H1 (cell line): ENCODE measurements at regions not wholly inside any gene's neighbourhood (a gene's known extent, or its start where the extent isn't known, plus 50 kb on each side); places are given as distances from the start of the nearest gene placed in this dataset.

Source experiments
- CTCF ChIA-PET: fragments of 300-600 bp; sonication (Branson Sonifier 250); formaldehyde crosslinking; loops from one replicate; lab custom pipeline; 2021; ENCODE audit not compliant: partially characterized antibody; lab: Charles Lee
- POLR2A ChIA-PET: fragments of 300-600 bp; sonication (Branson Sonifier 250); formaldehyde crosslinking; loops from one replicate; lab custom pipeline; 2021; ENCODE audit warnings: inconsistent platforms; ENCODE audit not compliant: partially characterized antibody; lab: Charles Lee
- DNase-seq, 2 experiments: peaks; one replicate each; pipeline versions ENCODE4 v3.0.0 to v3.0.0-alpha.2; 2010 to 2022; ENCODE audit warnings: low spot score in 2 of 2, low read depth in 1 of 2, mixed read lengths in 1 of 2
- FAIRE-seq: peaks from 2 replicates; lab custom pipeline; 2011; peaks lifted over from hg19 to GRCh38; lab: Jason Lieb, UNC
- H2AFZ ChIP-seq: 2 replicates; pipeline ENCODE4 v1.8.1; 2012; ENCODE audit warnings: low read length, inconsistent platforms
- H2AK5ac ChIP-seq: 2 replicates; pipeline ENCODE4 v1.6.1; 2013; ENCODE audit warnings: low read depth, low read length
- H2BK120ac ChIP-seq: replicated peaks from 2 replicates; pipeline ENCODE3; 2013; ENCODE audit warnings: low read depth, low read length, inconsistent platforms
- H2BK12ac ChIP-seq: 2 replicates; pipeline ENCODE4 v1.6.1; 2013; ENCODE audit warnings: low read depth, low read length
- H2BK15ac ChIP-seq: 2 replicates; pipeline ENCODE4 v1.6.1; 2013; ENCODE audit warnings: low read length
- H2BK20ac ChIP-seq: 2 replicates; pipeline ENCODE4 v1.6.1; 2013; ENCODE audit warnings: low read length
- H2BK5ac ChIP-seq: 2 replicates; pipeline ENCODE4 v1.6.1; 2013; ENCODE audit warnings: low read depth, low read length
- H3K14ac ChIP-seq: 2 replicates; pipeline ENCODE4 v1.6.1; 2013; ENCODE audit warnings: inconsistent platforms; ENCODE audit not compliant: insufficient read length
- H3K18ac ChIP-seq: 2 replicates; pipeline ENCODE4 v1.6.1; 2013; ENCODE audit warnings: low read length; ENCODE audit errors: extremely low read depth
- H3K23ac ChIP-seq: 2 replicates; pipeline ENCODE4 v1.6.1; 2013; ENCODE audit warnings: inconsistent platforms; ENCODE audit not compliant: insufficient read length
- H3K23me2 ChIP-seq: 2 replicates; pipeline ENCODE4 v1.6.1; 2013; ENCODE audit warnings: low read depth, low read length
- H3K27ac ChIP-seq: 2 replicates; pipeline ENCODE4 v1.6.1; 2011; ENCODE audit warnings: low read depth, low read length, inconsistent platforms
- H3K27me3 ChIP-seq, 4 experiments: replicated peaks in 1 of 4; 1 replicate in 1 of 4; 2 replicates in 3 of 4; pipeline versions ENCODE4 v1.6.1 to v1.8.1; 2011 to 2013; ENCODE audit warnings: low read length in 3 of 4, mild to moderate bottlenecking in 3 of 4, inconsistent platforms in 2 of 4, mixed read lengths in 2 of 4, moderate library complexity in 1 of 4; ENCODE audit not compliant: control insufficient read depth in 3 of 4, insufficient read depth in 3 of 4; ENCODE audit errors: extremely low read depth in 1 of 4
- H3K36me3 ChIP-seq, 4 experiments: 2 replicates each; pipeline versions ENCODE4 v1.6.1 to v1.8.1; 2011 to 2013; ENCODE audit warnings: mild to moderate bottlenecking in 4 of 4, low read length in 3 of 4, moderate library complexity in 2 of 4, control low read depth in 1 of 4, inconsistent platforms in 1 of 4; ENCODE audit not compliant: insufficient read depth in 4 of 4, control insufficient read depth in 2 of 4
- H3K4ac ChIP-seq: replicated peaks from 2 replicates; pipeline ENCODE3; 2013; ENCODE audit warnings: low read length, low read depth, mixed read lengths, inconsistent platforms; ENCODE audit not compliant: insufficient read length
- H3K4me1 ChIP-seq, 4 experiments: replicated peaks in 1 of 4; 1 replicate in 1 of 4; 2 replicates in 3 of 4; pipeline versions ENCODE4 v1.6.1 to v1.8.1; 2011 to 2013; ENCODE audit warnings: low read length in 3 of 4, inconsistent platforms in 2 of 4, mixed read lengths in 1 of 4; ENCODE audit not compliant: insufficient read depth in 4 of 4, control insufficient read depth in 3 of 4
- H3K4me2 ChIP-seq, 2 experiments: 2 replicates each; pipeline versions ENCODE4 v1.6.1 to v1.8.1; 2011 to 2013; ENCODE audit warnings: low read depth in 2 of 2, low read length in 2 of 2, control low read depth in 1 of 2, inconsistent platforms in 1 of 2, mild to moderate bottlenecking in 1 of 2; ENCODE audit not compliant: insufficient read depth in 1 of 2
- H3K4me3 ChIP-seq, 4 experiments: fragments of 200-600, 300-600 bp in 1 of 4; sonication (generic), shearing (Covaris generic), sonication (Bioruptor Twin) in 1 of 4; 2 replicates each; pipeline versions ENCODE4 v1.5.1 to v1.8.1; 2011 to 2016; ENCODE audit warnings: low read length in 4 of 4, low read depth in 3 of 4, control low read depth in 2 of 4, inconsistent platforms in 2 of 4, mild to moderate bottlenecking in 2 of 4, mixed read lengths in 1 of 4, moderate library complexity in 1 of 4; ENCODE audit not compliant: insufficient read depth in 2 of 4; ENCODE audit errors: extremely low read depth in 1 of 4
- H3K56ac ChIP-seq: replicated peaks from 2 replicates; pipeline ENCODE3; 2013; ENCODE audit warnings: low read depth, mild to moderate bottlenecking, mixed read lengths, low read length, inconsistent platforms; ENCODE audit not compliant: insufficient read length
- H3K79me1 ChIP-seq: 2 replicates; pipeline ENCODE4 v1.6.1; 2013; ENCODE audit warnings: low read depth, low read length, control low read depth
- H3K79me2 ChIP-seq, 2 experiments: 2 replicates each; pipeline versions ENCODE4 v1.6.1 to v1.8.1; 2012 to 2013; ENCODE audit warnings: low read length in 2 of 2, mild to moderate bottlenecking in 2 of 2, inconsistent platforms in 1 of 2; ENCODE audit not compliant: insufficient read depth in 2 of 2, control insufficient read depth in 1 of 2
- H3K9ac ChIP-seq, 4 experiments: replicated peaks in 1 of 4; 1 replicate in 1 of 4; 2 replicates in 3 of 4; pipeline versions ENCODE4 v1.6.1 to v1.8.1; 2011 to 2013; ENCODE audit warnings: low read depth in 3 of 4, low read length in 3 of 4, control low read depth in 2 of 4, mild to moderate bottlenecking in 2 of 4, moderate library complexity in 2 of 4, inconsistent platforms in 1 of 4; ENCODE audit errors: extremely low read depth in 1 of 4
- H3K9me3 ChIP-seq, 2 experiments: 2 replicates each; pipeline versions ENCODE4 v1.6.1 to v1.8.1; 2012 to 2013; ENCODE audit warnings: mild to moderate bottlenecking in 2 of 2, moderate library complexity in 2 of 2, control low read depth in 1 of 2, inconsistent platforms in 1 of 2, low read depth in 1 of 2, low read length in 1 of 2, mixed read lengths in 1 of 2; ENCODE audit not compliant: insufficient read depth in 2 of 2
- H4K20me1 ChIP-seq, 2 experiments: replicated peaks in 1 of 2; 2 replicates each; pipeline versions ENCODE3 to v1.8.1; 2011 to 2013; ENCODE audit warnings: inconsistent platforms in 2 of 2, low read length in 2 of 2, mild to moderate bottlenecking in 1 of 2; ENCODE audit not compliant: insufficient read depth in 2 of 2, control insufficient read depth in 1 of 2
- H4K5ac ChIP-seq: 2 replicates; pipeline ENCODE4 v1.6.1; 2013; ENCODE audit warnings: low read length, low read depth, mixed read lengths, inconsistent platforms; ENCODE audit not compliant: insufficient read length
- H4K8ac ChIP-seq: 2 replicates; pipeline ENCODE4 v1.8.0; 2013; ENCODE audit warnings: mild to moderate bottlenecking, moderate library complexity, low read length, inconsistent platforms; ENCODE audit not compliant: insufficient read depth; ENCODE audit errors: extremely low read depth
- H4K91ac ChIP-seq: replicated peaks from 2 replicates; pipeline ENCODE3; 2013; ENCODE audit warnings: low read length, mixed read lengths, inconsistent platforms; ENCODE audit not compliant: insufficient read length
- CBX8 ChIP-seq: fragments of 300-800, 300-1000 bp; sonication (generic); IDR thresholded peaks from 2 replicates; pipeline ENCODE4 v1.7.1; 2016; ENCODE audit warnings: low read depth, low read length, borderline replicate concordance
- CEBPB ChIP-seq: IDR thresholded peaks from 2 replicates; pipeline ENCODE4 v1.6.1; 2012; ENCODE audit warnings: low read depth, low read length
- ZNF274 ChIP-seq: IDR thresholded peaks from 2 replicates; pipeline ENCODE4 v1.7.0; 2012; ENCODE audit warnings: low read length, borderline replicate concordance; ENCODE audit errors: extremely low read depth
- WGBS, 2 experiments: shearing (Covaris generic) in 1 of 2; methylation state at CpG; one replicate each; pipeline versions ENCODE4 v1.1.6 to v1.1.7; 2013 to 2015; ENCODE audit warnings: low lambda C conversion rate in 2 of 2, mixed read lengths in 2 of 2, inconsistent platforms in 1 of 2, low coverage in 1 of 2, missing lambda C conversion rate in 1 of 2; ENCODE audit not compliant: insufficient replicate concordance in 2 of 2, insufficient coverage in 1 of 2, insufficient read length in 1 of 2; ENCODE audit errors: extremely low coverage in 1 of 2, missing lambda C conversion rate in 1 of 2; 5-methylcytosine and 5-hydroxymethylcytosine counted together

DNA sequence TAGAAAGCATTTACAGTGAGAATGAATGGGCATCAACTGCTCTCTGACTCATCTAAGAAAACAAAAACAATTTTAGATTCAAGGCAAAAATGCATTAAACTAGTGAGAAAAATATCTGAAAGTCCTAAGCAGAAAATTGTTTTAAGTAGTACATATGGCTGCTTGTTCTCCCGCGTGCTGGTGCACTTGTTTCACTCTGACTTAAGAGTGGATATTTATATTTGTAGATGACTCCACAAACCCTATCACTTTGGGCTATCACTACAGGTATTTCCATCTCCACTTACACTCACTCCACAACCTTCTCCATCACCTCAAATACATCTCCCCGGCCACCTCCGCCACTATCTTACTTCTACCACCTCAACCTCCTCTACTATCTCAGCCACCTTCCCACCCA lies 253.9 kb upstream of the EGLN3 start:
- H3K4me1 ChIP-seq: no peaks in the 10 kb centered on the region
- no peak overlapping the region for H3K4me2 ChIP-seq
- H4K20me1 ChIP-seq: no peaks in the 10 kb centered on the region
- no peaks in the 10 kb centered on the region for H3K79me1 ChIP-seq
- no peak overlapping the region for H2BK20ac ChIP-seq
- no peak overlapping the region for H3K23ac ChIP-seq
- no peak overlapping the region for H3K18ac ChIP-seq
- H3K27me3 ChIP-seq: no peaks in the 10 kb centered on the region
- CTCF ChIA-PET: no interaction called here
- H2BK12ac ChIP-seq: no peak overlapping the region
- no peak overlapping the region for H4K91ac ChIP-seq
- TF ChIP-seq CEBPB (no peak), CBX8 (no peak), ZNF274 (no peak)
- no peak overlapping the region for H4K5ac ChIP-seq
- H3K4ac ChIP-seq: no peak overlapping the region
- H2AFZ ChIP-seq: no peak overlapping the region
- no peak for FAIRE-seq
- H3K9me3 ChIP-seq: peaks cover 0 to 3% of the 10 kb centered on the region in 2 experiments; a peak in 2 of 4 replicates
- H2BK120ac ChIP-seq: no peak overlapping the region
- H2BK5ac ChIP-seq: no peak overlapping the region
- no peaks in the 10 kb centered on the region for H3K79me2 ChIP-seq
- peaks cover 2% of the 10 kb centered on the region; the same call in 1 of the 2 replicates for H3K23me2 ChIP-seq
- no peak overlapping the region for H3K56ac ChIP-seq
- no peak overlapping the region for H2BK15ac ChIP-seq
- POLR2A ChIA-PET: no interaction called here
- H3K36me3 ChIP-seq: no peaks in the 10 kb centered on the region
- H3K14ac ChIP-seq: no peak overlapping the region
- DNase-seq: no peak
- WGBS, 2 experiments: 96% methylated on average over 4 of the region's 4 CpGs; no CpG with 5 or more reads in 1 of the 2 experiments
- no peak overlapping the region for H3K27ac ChIP-seq
- no peak overlapping the region for H2AK5ac ChIP-seq
- H3K4me3 ChIP-seq: no peak overlapping the region
- no peak overlapping the region for H3K9ac ChIP-seq
- no peak overlapping the region for H4K8ac ChIP-seq
